SK-N-SH (cell line): ENCODE measurements at regions not wholly inside any gene's neighbourhood (a gene's known extent, or its start where the extent isn't known, plus 50 kb on each side); places are given as distances from the start of the nearest gene placed in this dataset.

Source experiments
- CTCF ChIA-PET: fragments of 300-600, 350-600 bp; formaldehyde crosslinking; extraction: SDS; loops from one replicate; lab custom pipeline; 2021; lab: Yijun Ruan, JAX
- POLR2A ChIA-PET: fragments of 350-600 bp; sonication (Branson Sonifier 250); formaldehyde crosslinking; extraction: SDS; loops from one replicate; lab custom pipeline; 2020; ENCODE audit warnings: antibody characterized with exemption, inconsistent platforms; lab: Yijun Ruan, JAX
- DNase-seq: peaks from one replicate; pipeline ENCODE4 v3.0.0; 2012
- H2AFZ ChIP-seq: fragments of 200-600 bp; sonication (generic); 2 replicates; pipeline ENCODE4 v1.8.1; 2016; ENCODE audit warnings: antibody characterized with exemption, mild to moderate bottlenecking, low read depth
- H3F3A ChIP-seq: fragments of 200-600 bp; sonication (generic); replicated peaks from 2 replicates; pipeline ENCODE3; 2016; ENCODE audit warnings: antibody characterized with exemption, mild to moderate bottlenecking; ENCODE audit not compliant: insufficient read depth
- H3K27ac ChIP-seq, 2 experiments: fragments of 200-500 bp in 1 of 2; fragments of 200-600 bp in 1 of 2; sonication (Bioruptor generic) in 1 of 2; sonication (generic), shearing (Covaris generic) in 1 of 2; 2 replicates each; pipeline versions ENCODE4 v1.5.1 to v1.6.1; 2014 to 2016; ENCODE audit warnings: low read depth in 2 of 2, inconsistent platforms in 1 of 2, low read length in 1 of 2, mild to moderate bottlenecking in 1 of 2, mixed read lengths in 1 of 2
- H3K27me3 ChIP-seq: fragments of 200-600 bp; sonication (generic), shearing (Covaris generic); 2 replicates; pipeline ENCODE4 v1.6.1; 2016; ENCODE audit warnings: mixed run types; ENCODE audit not compliant: insufficient read depth
- H3K36me3 ChIP-seq, 2 experiments: fragments of 200-500 bp in 1 of 2; fragments of 200-600 bp in 1 of 2; sonication (Bioruptor generic) in 1 of 2; sonication (generic) in 1 of 2; replicated peaks in 1 of 2; 2 replicates each; pipeline versions ENCODE3 to v1.5.1; 2014 to 2016; ENCODE audit warnings: low read length in 1 of 2, mild to moderate bottlenecking in 1 of 2; ENCODE audit not compliant: insufficient read depth in 2 of 2, control insufficient read depth in 1 of 2
- H3K4me1 ChIP-seq, 2 experiments: fragments of 200-500 bp in 1 of 2; fragments of 200-600 bp in 1 of 2; sonication (Bioruptor generic) in 1 of 2; sonication (generic), shearing (Covaris generic) in 1 of 2; 2 replicates each; pipeline versions ENCODE4 v1.5.1 to v1.6.1; 2014 to 2016; ENCODE audit warnings: low read depth in 1 of 2, low read length in 1 of 2, mixed run types in 1 of 2; ENCODE audit not compliant: insufficient read depth in 2 of 2, control insufficient read depth in 1 of 2
- H3K4me2 ChIP-seq: fragments of 200-600 bp; sonication (generic), shearing (Covaris generic); 2 replicates; pipeline ENCODE4 v1.6.1; 2017; ENCODE audit warnings: mixed run types
- H3K4me3 ChIP-seq, 2 experiments: fragments of 200-500 bp in 1 of 2; fragments of 200-600 bp in 1 of 2; sonication (Bioruptor generic) in 1 of 2; sonication (generic), shearing (Covaris generic) in 1 of 2; 2 replicates each; pipeline versions ENCODE4 v1.5.1 to v1.8.1; 2014 to 2016; ENCODE audit warnings: low read depth in 2 of 2, inconsistent platforms in 1 of 2, low read length in 1 of 2, mild to moderate bottlenecking in 1 of 2, mixed read lengths in 1 of 2, moderate library complexity in 1 of 2
- H3K79me2 ChIP-seq: fragments of 200-600 bp; sonication (generic); 2 replicates; pipeline ENCODE4 v1.8.1; 2017; ENCODE audit warnings: mild to moderate bottlenecking; ENCODE audit not compliant: insufficient read depth
- H3K9ac ChIP-seq: fragments of 200-600 bp; sonication (generic); 2 replicates; pipeline ENCODE4 v1.6.1; 2017; ENCODE audit warnings: mixed run types
- H3K9me2 ChIP-seq: fragments of 200-600 bp; sonication (generic); 2 replicates; pipeline ENCODE4 v1.6.1; 2017; ENCODE audit warnings: mixed run types
- H3K9me3 ChIP-seq: fragments of 200-600 bp; sonication (generic); 2 replicates; pipeline ENCODE4 v1.6.1; 2017; ENCODE audit warnings: mixed run types, mild to moderate bottlenecking, moderate library complexity
- H4K20me1 ChIP-seq: fragments of 200-600 bp; sonication (generic); 2 replicates; pipeline ENCODE4 v1.6.1; 2017; ENCODE audit warnings: mild to moderate bottlenecking, mixed run types; ENCODE audit not compliant: insufficient read depth
- CHD2 ChIP-seq: fragments of 150-350 bp; IDR thresholded peaks from 2 replicates; pipeline ENCODE4 v1.6.1; 2018; ENCODE audit warnings: low read length; ENCODE audit not compliant: partially characterized antibody
- ELF1 ChIP-seq: IDR thresholded peaks from 2 replicates; pipeline ENCODE4 v1.4.0; 2012
- EP300 ChIP-seq, 2 experiments: IDR thresholded peaks; 2 replicates each; pipeline versions ENCODE4 v1.4.0 to v1.6.1; 2012; ENCODE audit warnings: borderline replicate concordance in 1 of 2, low read depth in 1 of 2, low read length in 1 of 2
- EZH2phosphoT487 ChIP-seq: fragments of 200-600 bp; sonication (generic); IDR thresholded peaks from 2 replicates; pipeline ENCODE4 v1.6.1; 2017; ENCODE audit warnings: low read depth, mixed run types, mild to moderate bottlenecking, antibody characterized with exemption, moderate library complexity, borderline replicate concordance
- FOSL2 ChIP-seq: IDR thresholded peaks from 2 replicates; pipeline ENCODE4 v1.4.0; 2012; ENCODE audit warnings: low read depth, mild to moderate bottlenecking, moderate library complexity, borderline replicate concordance
- FOXM1 ChIP-seq: IDR thresholded peaks from 2 replicates; pipeline ENCODE4 v1.4.0; 2012; ENCODE audit warnings: low read depth, mild to moderate bottlenecking
- GABPA ChIP-seq: IDR thresholded peaks from 2 replicates; pipeline ENCODE4 v1.4.0; 2012; ENCODE audit warnings: low read depth, mild to moderate bottlenecking
- GATA2 ChIP-seq: sonication (generic); formaldehyde crosslinking; IDR thresholded peaks from 2 replicates; pipeline ENCODE4 v1.5.0; 2020; ENCODE audit warnings: mild to moderate bottlenecking, missing genetic modification reagents
- MEF2A ChIP-seq: IDR thresholded peaks from 2 replicates; pipeline ENCODE4 v1.4.0; 2012; ENCODE audit warnings: low read depth, borderline replicate concordance
- MXI1 ChIP-seq: IDR thresholded peaks from 2 replicates; pipeline ENCODE4 v1.6.1; 2012; ENCODE audit warnings: mild to moderate bottlenecking, low read depth, low read length, improper control_type of control experiment
- NRF1 ChIP-seq: IDR thresholded peaks from 2 replicates; pipeline ENCODE4 v1.6.1; 2012; ENCODE audit warnings: low read depth, mild to moderate bottlenecking, low read length
- POLR2AphosphoS5 ChIP-seq: IDR thresholded peaks from 2 replicates; pipeline ENCODE4 v1.6.1; 2012; ENCODE audit warnings: low read depth, low read length
- RAD21 ChIP-seq: IDR thresholded peaks from 2 replicates; pipeline ENCODE4 v1.6.1; 2012; ENCODE audit warnings: mild to moderate bottlenecking, low read length
- SIN3A ChIP-seq: IDR thresholded peaks from 2 replicates; pipeline ENCODE4 v1.6.1; 2012; ENCODE audit warnings: low read depth, mild to moderate bottlenecking, low read length, moderate library complexity, borderline replicate concordance
- SMC3 ChIP-seq: IDR thresholded peaks from 2 replicates; pipeline ENCODE4 v1.6.1; 2012; ENCODE audit warnings: low read depth, low read length, improper control_type of control experiment
- TAF1 ChIP-seq: IDR thresholded peaks from 2 replicates; pipeline ENCODE4 v1.6.1; 2012; ENCODE audit warnings: low read depth, mild to moderate bottlenecking, low read length, moderate library complexity, borderline replicate concordance
- TCF12 ChIP-seq: IDR thresholded peaks from 2 replicates; pipeline ENCODE4 v1.4.0; 2012
- TEAD4 ChIP-seq: IDR thresholded peaks from 2 replicates; pipeline ENCODE4 v1.4.0; 2012; ENCODE audit warnings: mild to moderate bottlenecking, borderline replicate concordance; ENCODE audit not compliant: insufficient read depth
- YY1 ChIP-seq: IDR thresholded peaks from 2 replicates; pipeline ENCODE4 v1.4.0; 2012; ENCODE audit warnings: low read depth, mild to moderate bottlenecking
- WGBS: methylation state at CpG from one replicate; pipeline ENCODE4 v1.1.6; 2017; ENCODE audit warnings: low lambda C conversion rate; 5-methylcytosine and 5-hydroxymethylcytosine counted together
- TF ChIP-seq, protein P1 (sequence below): IDR thresholded peaks from 2 replicates; pipeline ENCODE4; 2012
- TF ChIP-seq, protein P2 (sequence below): IDR thresholded peaks from 2 replicates; pipeline ENCODE4 v1.4.0; 2012; ENCODE audit warnings: low read depth, borderline replicate concordance
- TF ChIP-seq, protein P3 (sequence below): IDR thresholded peaks from 2 replicates; pipeline ENCODE4 v1.4.0; 2012; ENCODE audit warnings: low read depth
- TF ChIP-seq, protein P4 (sequence below): fragments of 200-600 bp; sonication (generic); IDR thresholded peaks from 2 replicates; pipeline ENCODE4 v1.6.1; 2017; ENCODE audit warnings: antibody characterized with exemption, mild to moderate bottlenecking, moderate library complexity

DNA sequence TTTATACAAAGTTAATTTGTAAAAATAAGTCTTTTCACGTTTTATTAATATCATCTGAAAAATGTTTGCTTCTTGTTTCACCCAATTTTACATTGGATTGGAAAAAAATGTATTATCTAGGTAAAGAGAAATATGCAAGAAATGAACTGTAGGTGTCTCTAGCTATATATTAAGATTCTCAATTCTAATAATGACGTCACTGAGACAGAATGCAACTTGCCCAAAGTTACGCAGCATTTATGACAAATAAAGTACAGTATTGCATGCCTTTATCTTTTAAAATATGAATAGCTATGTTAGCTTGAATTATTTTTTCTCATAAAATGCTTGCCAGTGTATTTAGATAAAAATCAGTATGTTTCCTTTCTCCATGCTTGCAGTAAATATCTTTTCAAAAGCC, 728.8 kb downstream of the RERGL start:
- 38% methylated on average over 3 of the region's 3 CpGs for WGBS
- no peaks in the 10 kb centered on the region for H3K79me2 ChIP-seq
- CTCF ChIA-PET = no interaction called here
- H2AFZ ChIP-seq = no peak overlapping the region
- no peak overlapping the region for H3K27ac ChIP-seq
- H3K9me3 ChIP-seq = no peaks in the 10 kb centered on the region
- no peak overlapping the region for H3K4me3 ChIP-seq
- no peaks in the 10 kb centered on the region for H3F3A ChIP-seq
- TF ChIP-seq EP300 (IDR thresholded peaks at IDR 0.05; ENCODE audit: borderline replicate concordance in 1 of 2, low read depth in 1 of 2, low read length in 1 of 2) (no peak), CHD2 (no peak), MXI1 (no peak), YY1 (no peak), TCF12 (no peak)
- TF ChIP-seq, protein P1, sequence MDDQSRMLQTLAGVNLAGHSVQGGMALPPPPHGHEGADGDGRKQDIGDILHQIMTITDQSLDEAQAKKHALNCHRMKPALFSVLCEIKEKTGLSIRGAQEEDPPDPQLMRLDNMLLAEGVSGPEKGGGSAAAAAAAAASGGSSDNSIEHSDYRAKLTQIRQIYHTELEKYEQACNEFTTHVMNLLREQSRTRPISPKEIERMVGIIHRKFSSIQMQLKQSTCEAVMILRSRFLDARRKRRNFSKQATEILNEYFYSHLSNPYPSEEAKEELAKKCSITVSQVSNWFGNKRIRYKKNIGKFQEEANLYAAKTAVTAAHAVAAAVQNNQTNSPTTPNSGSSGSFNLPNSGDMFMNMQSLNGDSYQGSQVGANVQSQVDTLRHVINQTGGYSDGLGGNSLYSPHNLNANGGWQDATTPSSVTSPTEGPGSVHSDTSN = no peak
- H4K20me1 ChIP-seq = no peaks in the 10 kb centered on the region
- H3K9me2 ChIP-seq = no peaks in the 10 kb centered on the region
- H3K36me3 ChIP-seq = no peaks in the 10 kb centered on the region
- no peak for DNase-seq
- H3K4me1 ChIP-seq = no peaks in the 10 kb centered on the region
- H3K9ac ChIP-seq = no peak overlapping the region
- no peak overlapping the region for H3K4me2 ChIP-seq
- POLR2A ChIA-PET = no interaction called here
- H3K27me3 ChIP-seq = no peaks in the 10 kb centered on the region

DNA sequence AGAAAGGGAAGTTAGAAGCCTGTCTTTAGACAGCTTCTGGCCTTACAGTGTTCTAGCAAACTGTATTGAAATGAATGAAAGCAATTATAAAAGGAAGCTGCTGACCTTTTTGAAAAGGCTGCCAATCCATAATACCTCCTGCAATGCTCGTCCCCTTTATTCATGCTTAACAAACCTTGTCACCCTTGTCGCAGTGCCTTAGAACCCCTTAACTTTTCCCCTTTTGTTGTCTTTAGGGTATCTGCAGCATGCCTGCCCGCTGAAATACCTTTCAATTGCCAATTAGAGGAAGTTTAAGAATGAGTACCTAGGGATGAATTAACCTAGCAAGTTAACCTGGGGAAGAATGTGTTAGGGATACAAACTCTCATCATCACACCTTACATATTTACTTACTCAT, 731.2 kb downstream of the RERGL start:
- 22% methylated on average over 3 of the region's 3 CpGs for WGBS
- Histone ChIP-seq H3F3A (no peaks in the 10 kb centered on the region), H3K9ac (no peak overlapping the region), H3K27me3 (no peaks in the 10 kb centered on the region), H3K36me3 (no peaks in the 10 kb centered on the region), H4K20me1 (no peaks in the 10 kb centered on the region), H3K4me3 (no peak overlapping the region), H3K27ac (no peak overlapping the region), H2AFZ (no peak overlapping the region), H3K9me2 (no peaks in the 10 kb centered on the region), H3K4me1 (no peaks in the 10 kb centered on the region), H3K4me2 (no peak overlapping the region)
- no peak for DNase-seq
- ChIA-PET POLR2A (no interaction called here), CTCF (no interaction called here)
- TF ChIP-seq CHD2 (no peak), ELF1 (no peak), POLR2AphosphoS5 (no peak), MEF2A (no peak), FOXM1 (no peak), GATA2 (no peak), YY1 (no peak), NRF1 (no peak), TEAD4 (no peak), TAF1 (no peak), SIN3A (no peak), EZH2phosphoT487 (no peak), RAD21 (no peak), FOSL2 (no peak), SMC3 (no peak), GABPA (no peak)
- TF ChIP-seq, protein P2, sequence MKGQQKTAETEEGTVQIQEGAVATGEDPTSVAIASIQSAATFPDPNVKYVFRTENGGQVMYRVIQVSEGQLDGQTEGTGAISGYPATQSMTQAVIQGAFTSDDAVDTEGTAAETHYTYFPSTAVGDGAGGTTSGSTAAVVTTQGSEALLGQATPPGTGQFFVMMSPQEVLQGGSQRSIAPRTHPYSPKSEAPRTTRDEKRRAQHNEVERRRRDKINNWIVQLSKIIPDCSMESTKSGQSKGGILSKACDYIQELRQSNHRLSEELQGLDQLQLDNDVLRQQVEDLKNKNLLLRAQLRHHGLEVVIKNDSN = no peak
- TF ChIP-seq, protein P1 = no peak
- TF ChIP-seq, protein P3, sequence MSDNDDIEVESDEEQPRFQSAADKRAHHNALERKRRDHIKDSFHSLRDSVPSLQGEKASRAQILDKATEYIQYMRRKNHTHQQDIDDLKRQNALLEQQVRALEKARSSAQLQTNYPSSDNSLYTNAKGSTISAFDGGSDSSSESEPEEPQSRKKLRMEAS = no peak
- TF ChIP-seq, protein P4, sequence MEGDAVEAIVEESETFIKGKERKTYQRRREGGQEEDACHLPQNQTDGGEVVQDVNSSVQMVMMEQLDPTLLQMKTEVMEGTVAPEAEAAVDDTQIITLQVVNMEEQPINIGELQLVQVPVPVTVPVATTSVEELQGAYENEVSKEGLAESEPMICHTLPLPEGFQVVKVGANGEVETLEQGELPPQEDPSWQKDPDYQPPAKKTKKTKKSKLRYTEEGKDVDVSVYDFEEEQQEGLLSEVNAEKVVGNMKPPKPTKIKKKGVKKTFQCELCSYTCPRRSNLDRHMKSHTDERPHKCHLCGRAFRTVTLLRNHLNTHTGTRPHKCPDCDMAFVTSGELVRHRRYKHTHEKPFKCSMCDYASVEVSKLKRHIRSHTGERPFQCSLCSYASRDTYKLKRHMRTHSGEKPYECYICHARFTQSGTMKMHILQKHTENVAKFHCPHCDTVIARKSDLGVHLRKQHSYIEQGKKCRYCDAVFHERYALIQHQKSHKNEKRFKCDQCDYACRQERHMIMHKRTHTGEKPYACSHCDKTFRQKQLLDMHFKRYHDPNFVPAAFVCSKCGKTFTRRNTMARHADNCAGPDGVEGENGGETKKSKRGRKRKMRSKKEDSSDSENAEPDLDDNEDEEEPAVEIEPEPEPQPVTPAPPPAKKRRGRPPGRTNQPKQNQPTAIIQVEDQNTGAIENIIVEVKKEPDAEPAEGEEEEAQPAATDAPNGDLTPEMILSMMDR = no peak
- TF ChIP-seq, all 33 proteins: peak for 0
- H3K79me2 ChIP-seq = no peaks in the 10 kb centered on the region
- H3K9me3 ChIP-seq = no peaks in the 10 kb centered on the region
